ENCODE measurements at regions not wholly inside any gene's neighbourhood (a gene's known extent, or its start where the extent isn't known, plus 50 kb on each side); places are given as distances from the start of the nearest gene placed in this dataset.

GRCh38 chr1:69221524-69221923 lies 346.2 kb upstream of the LRRC7 start:
- H3K4me3 ChIP-seq = no peak overlapping the region
- H3K36me3 ChIP-seq = no peaks in the 10 kb centered on the region
- TF ChIP-seq CTCF (IDR thresholded peaks at IDR 0.05) (no peak), POLR2A (IDR thresholded peaks at IDR 0.05) (no peak)
- DNase-seq (no peak), ATAC-seq (no peak)
- intact Hi-C loops (cut with DNase I) = no loop called here
- no peaks in the 10 kb centered on the region for H3K9me3 ChIP-seq
- H3K4me1 ChIP-seq = no peaks in the 10 kb centered on the region
- H3K27me3 ChIP-seq = no peaks in the 10 kb centered on the region
- H3K27ac ChIP-seq = no peak overlapping the region
- WGBS, 4 donors = 39 to 49% (median 41%) methylated on average over 1 of the region's 1 CpG

DNA sequence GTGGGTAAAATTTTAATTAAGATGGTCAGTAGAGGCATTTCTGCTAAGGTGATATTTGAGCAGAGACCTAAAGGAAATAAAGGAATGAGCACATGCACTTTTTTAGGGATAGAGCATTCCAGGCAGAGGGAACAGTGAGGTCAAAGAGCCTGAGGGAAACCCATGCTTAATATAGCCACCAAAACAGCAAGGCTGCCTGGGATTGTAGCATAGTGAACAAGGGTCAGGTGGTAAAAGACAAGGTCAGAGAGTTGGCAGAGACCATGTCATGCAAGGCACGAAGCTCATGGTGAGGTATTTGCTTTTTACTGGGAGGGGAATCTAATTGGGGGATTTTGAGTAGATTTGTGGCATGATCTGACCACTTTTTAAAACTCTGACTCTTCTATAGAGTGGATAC lies 344.6 kb upstream of the LRRC7 start:
- Histone ChIP-seq H3K4me1 (no peaks in the 10 kb centered on the region), H3K27ac (no peak overlapping the region), H3K9me3 (no peaks in the 10 kb centered on the region), H3K4me3 (no peak overlapping the region), H3K36me3 (no peaks in the 10 kb centered on the region), H3K27me3 (no peaks in the 10 kb centered on the region)
- WGBS, 4 donors = 14 to 32% (median 18%) methylated on average over 1 of the region's 1 CpG
- DNase-seq (no peak), ATAC-seq (no peak)
- no peak for TF ChIP-seq POLR2A (IDR thresholded peaks at IDR 0.05)
- TF ChIP-seq CTCF (IDR thresholded peaks at IDR 0.05) = no peak
- intact Hi-C loops (cut with DNase I) = no loop called here

DNA sequence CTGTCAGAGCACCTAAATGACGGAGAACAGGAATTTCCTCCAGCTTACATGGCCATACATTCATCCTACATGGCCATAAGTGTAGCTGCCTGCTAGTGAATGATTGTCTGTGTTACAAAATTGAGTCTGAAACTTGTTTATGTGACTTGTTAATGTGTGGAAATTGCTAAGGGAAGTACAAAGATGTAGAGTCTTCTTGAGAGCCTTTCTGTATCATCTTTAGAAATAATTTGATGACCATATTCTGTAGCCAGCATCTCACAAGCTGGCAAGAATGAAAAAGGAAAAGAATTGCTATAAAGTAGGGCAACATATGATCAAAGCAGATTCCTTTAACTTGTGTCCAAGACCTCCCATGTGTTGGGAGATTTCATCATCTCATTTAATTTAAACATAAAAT lies 339.2 kb upstream of the LRRC7 start:
- Histone ChIP-seq H3K9me3 (no peaks in the 10 kb centered on the region), H3K4me1 (no peaks in the 10 kb centered on the region), H3K27me3 (no peaks in the 10 kb centered on the region), H3K36me3 (no peaks in the 10 kb centered on the region), H3K27ac (no peak overlapping the region), H3K4me3 (no peak overlapping the region)
- DNase-seq (no peak), ATAC-seq (no peak)
- 0% methylated on average over 1 of the region's 1 CpG for WGBS, 4 donors
- TF ChIP-seq POLR2A (IDR thresholded peaks at IDR 0.05) = no peak
- no peak for TF ChIP-seq CTCF (IDR thresholded peaks at IDR 0.05)
- intact Hi-C loops (cut with DNase I) = no loop called here

DNA sequence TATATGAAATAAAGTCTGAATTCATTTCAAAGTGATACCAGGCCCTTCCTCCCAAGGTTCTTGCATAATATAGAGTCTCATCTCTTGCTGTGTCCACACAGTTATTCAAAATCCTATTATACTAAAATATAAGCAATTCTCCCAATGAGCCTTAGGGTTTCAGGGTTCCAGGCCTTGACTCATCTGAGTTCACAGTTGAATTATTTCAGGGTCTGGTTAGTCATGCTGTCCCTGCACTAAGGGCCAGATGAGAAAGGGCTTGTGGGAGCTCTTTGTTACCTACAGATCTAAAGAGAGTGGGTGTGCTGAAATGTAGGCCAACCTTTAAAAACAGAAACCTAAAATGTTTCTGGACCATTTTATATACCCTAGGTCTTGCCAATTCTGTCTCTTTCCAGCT lies 337.5 kb upstream of the LRRC7 start:
- Histone ChIP-seq H3K9me3 (no peaks in the 10 kb centered on the region), H3K4me1 (no peaks in the 10 kb centered on the region), H3K4me3 (no peak overlapping the region), H3K27me3 (no peaks in the 10 kb centered on the region), H3K27ac (no peak overlapping the region), H3K36me3 (no peaks in the 10 kb centered on the region)
- TF ChIP-seq POLR2A (IDR thresholded peaks at IDR 0.05) (no peak), CTCF (IDR thresholded peaks at IDR 0.05) (no peak)
- intact Hi-C loops (cut with DNase I) = no loop called here
- no peak for DNase-seq
- ATAC-seq = no peak
